Suppressor macrophage (primary cell): ENCODE measurements at regions not wholly inside any gene's neighbourhood (a gene's known extent, or its start where the extent isn't known, plus 50 kb on each side); places are given as distances from the start of the nearest gene placed in this dataset.
"Not testable (repeated sequence)": the region's sequence is repeated elsewhere in the genome, so short reads cannot be mapped to it uniquely, and the experiment has no call there.

Source experiments
- DNase-seq, 4 experiments: peaks; one replicate each; pipeline ENCODE4 v3.0.0-alpha.2; 2020 to 2022

- DNase-seq = no peak
Observed at GRCh38 chr5:87599778-87600177, 187.0 kb upstream of the CCNH start.

- no peak for DNase-seq
Observed at GRCh38 chr5:87598460-87598859, 185.7 kb upstream of the CCNH start.

GRCh38 chr5:87594566-87594965 lies 181.8 kb upstream of the CCNH start:
- DNase-seq = no peak

GRCh38 chr5:87589587-87589986 lies 176.9 kb upstream of the CCNH start:
- no peak for DNase-seq

GRCh38 chr5:87588316-87588715 lies 175.6 kb upstream of the CCNH start:
- no peak for DNase-seq

- DNase-seq = not testable (repeated sequence)
Observed at GRCh38 chr5:87583704-87584103, 171.0 kb upstream of the CCNH start.

GRCh38 chr5:87582149-87582548 lies 169.4 kb upstream of the CCNH start:
- DNase-seq = no peak

GRCh38 chr5:87581661-87582060 lies 168.9 kb upstream of the CCNH start:
- DNase-seq = no peak

- no peak for DNase-seq
Observed at GRCh38 chr5:87579678-87580077, 166.9 kb upstream of the CCNH start.

- DNase-seq = no peak
Observed at GRCh38 chr5:87576867-87577266, 164.1 kb upstream of the CCNH start.

GRCh38 chr5:87576306-87576705 lies 163.6 kb upstream of the CCNH start:
- not testable (repeated sequence) for DNase-seq

GRCh38 chr5:87574106-87574505 lies 161.4 kb upstream of the CCNH start:
- DNase-seq = no peak

- no peak for DNase-seq
Observed at GRCh38 chr5:87572611-87573010, 159.9 kb upstream of the CCNH start.

- DNase-seq = no peak
Observed at GRCh38 chr5:87572090-87572489, 159.4 kb upstream of the CCNH start.

GRCh38 chr5:87570366-87570765 lies 157.6 kb upstream of the CCNH start:
- no peak for DNase-seq

GRCh38 chr5:87562068-87562467 lies 149.3 kb upstream of the CCNH start:
- DNase-seq = no peak

GRCh38 chr5:87560528-87560927 lies 147.8 kb upstream of the CCNH start:
- DNase-seq = no peak

- DNase-seq = no peak
Observed at GRCh38 chr5:87551911-87552310, 139.2 kb upstream of the CCNH start.

- no peak for DNase-seq
Observed at GRCh38 chr5:87541676-87542075, 128.9 kb upstream of the CCNH start.

- DNase-seq = no peak
Observed at GRCh38 chr5:87541033-87541432, 128.3 kb upstream of the CCNH start.

- no peak for DNase-seq
Observed at GRCh38 chr5:87539839-87540238, 127.1 kb upstream of the CCNH start.

- no peak for DNase-seq
Observed at GRCh38 chr5:87536365-87536764, 123.6 kb upstream of the CCNH start.

- no peak for DNase-seq
Observed at GRCh38 chr5:87535706-87536105, 123.0 kb upstream of the CCNH start.

GRCh38 chr5:87529486-87530076 lies 116.9 kb upstream of the CCNH start:
- no peak for DNase-seq

GRCh38 chr5:87526131-87526530 lies 113.4 kb upstream of the CCNH start:
- no peak for DNase-seq
